Caco-2 (cell line): ENCODE measurements at regions not wholly inside any gene's neighbourhood (a gene's known extent, or its start where the extent isn't known, plus 50 kb on each side); places are given as distances from the start of the nearest gene placed in this dataset.

ENCODE experiments used
- BruUV-seq: library from RNA; stranded (reverse); fragments of 400-500 nt; replicated peaks from 2 replicates; lab custom pipeline; 2021; lab: Mats Ljungman, UMichigan
- CTCF ChIA-PET: fragments of 300-600 bp; sonication (Branson Sonifier 250); formaldehyde crosslinking; loops from one replicate; lab custom pipeline; 2022; ENCODE audit warnings: antibody characterized with exemption; lab: Charles Lee
- POLR2A ChIA-PET: fragments of 300-600 bp; sonication (Branson Sonifier 250); formaldehyde crosslinking; loops from one replicate; lab custom pipeline; 2022; ENCODE audit warnings: antibody characterized with exemption; lab: Charles Lee
- DNase-seq, 2 experiments: peaks; one replicate each; pipeline versions ENCODE4 v3.0.0 to v3.0.0-alpha.2; 2020 to 2022
- H3K27me3 ChIP-seq: replicated peaks from 2 replicates; pipeline ENCODE4 v1.6.0; 2011; ENCODE audit warnings: low read length; ENCODE audit not compliant: control insufficient read depth, insufficient read depth
- H3K36me3 ChIP-seq: 2 replicates; pipeline ENCODE4 v1.5.1; 2011; ENCODE audit warnings: low read length; ENCODE audit not compliant: control insufficient read depth, insufficient read depth
- H3K4me1 ChIP-seq: fragments of 250-450 bp; sonication (Bioruptor Pico); 2 replicates; pipeline ENCODE4 v1.5.1; 2020; ENCODE audit warnings: mild to moderate bottlenecking
- H3K4me3 ChIP-seq: 2 replicates; pipeline ENCODE4 v1.5.1; 2011; ENCODE audit warnings: low read depth, mild to moderate bottlenecking, control low read depth, low read length
- H3K9me3 ChIP-seq: fragments of 250-450 bp; sonication (Bioruptor Pico); 2 replicates; pipeline ENCODE4 v1.5.1; 2020; ENCODE audit warnings: mild to moderate bottlenecking, moderate library complexity
- H3K27ac Mint-ChIP-seq: one replicate; pipeline ENCODE4 v1.8.0; 2022; ENCODE audit warnings: mixed read lengths; ENCODE audit not compliant: unreplicated experiment
- H3K27me3 Mint-ChIP-seq: one replicate; pipeline ENCODE4 v1.8.0; 2022; ENCODE audit warnings: mixed read lengths; ENCODE audit not compliant: insufficient read depth, unreplicated experiment
- H3K36me3 Mint-ChIP-seq: one replicate; pipeline ENCODE4 v1.8.0; 2022; ENCODE audit warnings: mild to moderate bottlenecking, mixed read lengths; ENCODE audit not compliant: insufficient read depth, unreplicated experiment
- H3K4me1 Mint-ChIP-seq: one replicate; pipeline ENCODE4 v1.8.0; 2022; ENCODE audit warnings: low read depth, mixed read lengths; ENCODE audit not compliant: unreplicated experiment
- H3K4me3 Mint-ChIP-seq: one replicate; pipeline ENCODE4 v1.8.0; 2022; ENCODE audit warnings: mild to moderate bottlenecking, moderate library complexity, mixed read lengths; ENCODE audit not compliant: unreplicated experiment
- H3K9me3 Mint-ChIP-seq: one replicate; pipeline ENCODE4 v1.8.0; 2022; ENCODE audit warnings: mixed read lengths; ENCODE audit not compliant: unreplicated experiment
- intact Hi-C: fragments of 100-400 bp; cut with micrococcal nuclease; formaldehyde crosslinking; loops from one replicate; pipeline ENCODE4 v1.10.0; 2022; ENCODE audit not compliant: unreplicated experiment
- TF ChIP-seq, protein P1 (sequence below), 2 experiments: fragments of 200-600 bp in 1 of 2; IDR thresholded peaks; 1 replicate in 1 of 2; 2 replicates in 1 of 2; pipeline versions ENCODE4 v1.5.1 to v1.8.0; 2011 to 2022; ENCODE audit warnings: antibody characterized with exemption in 1 of 2, control low read depth in 1 of 2, inconsistent platforms in 1 of 2, low read depth in 1 of 2, low read length in 1 of 2, mild to moderate bottlenecking in 1 of 2, moderate library complexity in 1 of 2; ENCODE audit not compliant: insufficient read depth in 1 of 2, severe bottlenecking in 1 of 2, unreplicated experiment in 1 of 2

DNA sequence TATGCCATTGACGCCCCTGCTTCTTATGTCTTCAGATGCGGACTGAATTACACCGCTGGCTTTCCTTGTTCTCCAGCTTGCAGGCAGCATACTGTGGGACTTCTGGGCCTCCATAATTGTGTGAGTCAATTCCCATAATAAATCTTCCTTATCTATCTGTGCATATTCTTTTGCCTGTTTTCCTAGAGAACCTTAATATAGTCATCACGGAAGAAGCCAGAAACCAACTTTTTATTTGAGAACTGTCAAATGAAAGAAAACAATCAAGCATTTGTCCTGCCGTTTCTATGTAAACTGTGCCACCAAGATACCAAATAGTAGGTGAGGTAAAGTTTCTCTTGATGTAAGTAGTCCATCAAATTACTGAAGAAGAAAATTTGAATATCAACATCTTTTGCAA is 51.8 kb upstream of the B3GALNT1 start:
- no peak for DNase-seq
- H3K27me3 Mint-ChIP-seq: no peaks in the 10 kb centered on the region
- intact Hi-C loops: no loop called here
- no peaks in the 10 kb centered on the region for H3K36me3 Mint-ChIP-seq
- POLR2A ChIA-PET: no interaction called here
- BruUV-seq: no TSS peak
- no peaks in the 10 kb centered on the region for H3K4me1 ChIP-seq
- no peak overlapping the region for H3K27ac Mint-ChIP-seq
- H3K9me3 ChIP-seq: no peaks in the 10 kb centered on the region
- TF ChIP-seq, protein P1, sequence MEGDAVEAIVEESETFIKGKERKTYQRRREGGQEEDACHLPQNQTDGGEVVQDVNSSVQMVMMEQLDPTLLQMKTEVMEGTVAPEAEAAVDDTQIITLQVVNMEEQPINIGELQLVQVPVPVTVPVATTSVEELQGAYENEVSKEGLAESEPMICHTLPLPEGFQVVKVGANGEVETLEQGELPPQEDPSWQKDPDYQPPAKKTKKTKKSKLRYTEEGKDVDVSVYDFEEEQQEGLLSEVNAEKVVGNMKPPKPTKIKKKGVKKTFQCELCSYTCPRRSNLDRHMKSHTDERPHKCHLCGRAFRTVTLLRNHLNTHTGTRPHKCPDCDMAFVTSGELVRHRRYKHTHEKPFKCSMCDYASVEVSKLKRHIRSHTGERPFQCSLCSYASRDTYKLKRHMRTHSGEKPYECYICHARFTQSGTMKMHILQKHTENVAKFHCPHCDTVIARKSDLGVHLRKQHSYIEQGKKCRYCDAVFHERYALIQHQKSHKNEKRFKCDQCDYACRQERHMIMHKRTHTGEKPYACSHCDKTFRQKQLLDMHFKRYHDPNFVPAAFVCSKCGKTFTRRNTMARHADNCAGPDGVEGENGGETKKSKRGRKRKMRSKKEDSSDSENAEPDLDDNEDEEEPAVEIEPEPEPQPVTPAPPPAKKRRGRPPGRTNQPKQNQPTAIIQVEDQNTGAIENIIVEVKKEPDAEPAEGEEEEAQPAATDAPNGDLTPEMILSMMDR (IDR thresholded peaks at IDR 0.05; ENCODE audit: insufficient read depth in 1 of 2, low read depth in 1 of 2, low read length in 1 of 2, severe bottlenecking in 1 of 2, unreplicated experiment in 1 of 2): no peak
- H3K9me3 Mint-ChIP-seq: peaks cover 9% of the 10 kb centered on the region
- H3K36me3 ChIP-seq: no peaks in the 10 kb centered on the region
- H3K4me3 ChIP-seq: no peak overlapping the region
- H3K4me1 Mint-ChIP-seq: peaks cover 6% of the 10 kb centered on the region
- H3K27me3 ChIP-seq: no peaks in the 10 kb centered on the region
- H3K4me3 Mint-ChIP-seq: no peak overlapping the region
- CTCF ChIA-PET: no interaction called here

DNA sequence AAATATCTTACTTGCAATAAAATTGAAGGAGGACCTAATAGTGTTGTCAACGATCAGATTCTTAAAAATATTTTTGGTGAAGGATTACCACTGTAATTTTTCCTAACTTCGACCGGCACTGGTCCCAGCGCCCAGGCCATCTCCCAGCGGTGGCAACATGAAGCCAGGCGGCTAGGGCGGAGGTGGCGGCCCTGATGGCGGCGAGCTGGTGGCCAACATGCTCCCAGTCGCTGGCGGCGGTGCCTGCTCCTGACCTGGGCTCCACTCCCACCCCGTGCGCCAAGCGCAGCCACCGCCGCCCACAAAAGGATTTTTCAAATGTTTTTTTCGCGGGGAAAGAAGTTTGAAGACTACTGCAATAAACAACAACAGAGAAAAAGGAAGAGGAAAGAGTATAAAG is 56.5 kb upstream of the B3GALNT1 start:
- H3K9me3 ChIP-seq: no peaks in the 10 kb centered on the region
- H3K36me3 ChIP-seq: no peaks in the 10 kb centered on the region
- H3K27me3 Mint-ChIP-seq: no peaks in the 10 kb centered on the region
- peaks cover 20% of the 10 kb centered on the region for H3K9me3 Mint-ChIP-seq
- H3K4me1 Mint-ChIP-seq: no peaks in the 10 kb centered on the region
- intact Hi-C loops: no loop called here
- H3K27me3 ChIP-seq: no peaks in the 10 kb centered on the region
- no peak for DNase-seq
- H3K4me3 ChIP-seq: no peak overlapping the region
- H3K27ac Mint-ChIP-seq: no peak overlapping the region
- POLR2A ChIA-PET: no interaction called here
- no TSS peak for BruUV-seq
- no peaks in the 10 kb centered on the region for H3K36me3 Mint-ChIP-seq
- no peak overlapping the region for H3K4me3 Mint-ChIP-seq
- TF ChIP-seq, protein P1 (IDR thresholded peaks at IDR 0.05; ENCODE audit: insufficient read depth in 1 of 2, low read depth in 1 of 2, low read length in 1 of 2, severe bottlenecking in 1 of 2, unreplicated experiment in 1 of 2): no peak
- CTCF ChIA-PET: no interaction called here
- no peaks in the 10 kb centered on the region for H3K4me1 ChIP-seq

GRCh38 chr3:161163297-161163696 is 57.8 kb upstream of the NMD3 start:
- intact Hi-C loops: no loop called here
- Histone ChIP-seq H3K36me3 (no peaks in the 10 kb centered on the region), H3K27me3 (no peaks in the 10 kb centered on the region), H3K4me3 (no peak overlapping the region), H3K9me3 (no peaks in the 10 kb centered on the region), H3K4me1 (no peaks in the 10 kb centered on the region)
- H3K9me3 Mint-ChIP-seq: peaks cover 20% of the 10 kb centered on the region
- no peaks in the 10 kb centered on the region for H3K27me3 Mint-ChIP-seq
- H3K27ac Mint-ChIP-seq: no peak overlapping the region
- CTCF ChIA-PET: no interaction called here
- TF ChIP-seq, protein P1 (IDR thresholded peaks at IDR 0.05; ENCODE audit: insufficient read depth in 1 of 2, low read depth in 1 of 2, low read length in 1 of 2, severe bottlenecking in 1 of 2, unreplicated experiment in 1 of 2): no peak
- no peaks in the 10 kb centered on the region for H3K4me1 Mint-ChIP-seq
- no peaks in the 10 kb centered on the region for H3K36me3 Mint-ChIP-seq
- BruUV-seq: no TSS peak
- POLR2A ChIA-PET: no interaction called here
- H3K4me3 Mint-ChIP-seq: no peak overlapping the region
- no peak for DNase-seq
